Uterus (tissue), 2 donors: ENCODE measurements at regions not wholly inside any gene's neighbourhood (a gene's known extent, or its start where the extent isn't known, plus 50 kb on each side); places are given as distances from the start of the nearest gene placed in this dataset.

ENCODE experiments used
- CTCF ChIP-seq, 4 experiments: fragments of 200-600 bp in 2 of 4; fragments of 450-650 bp in 2 of 4; sonication (generic) in 2 of 4; IDR thresholded peaks; one replicate each; pipeline ENCODE4 v1.5.1; 2016 to 2019; ENCODE audit warnings: antibody characterized with exemption in 4 of 4, mild to moderate bottlenecking in 2 of 4, moderate library complexity in 1 of 4
- POLR2A ChIP-seq, 2 donors: fragments of 450-650 bp; IDR thresholded peaks; one replicate each; pipeline ENCODE4 v1.6.1; 2016; ENCODE audit warnings: antibody characterized with exemption in 2 of 2, mild to moderate bottlenecking in 1 of 2, moderate library complexity in 1 of 2

GRCh38 chr1:166601650-166602278 is 237.5 kb upstream of the POGK start:
- TF ChIP-seq POLR2A (IDR thresholded peaks at IDR 0.05), result no peak
- TF ChIP-seq CTCF (IDR thresholded peaks at IDR 0.05), result no peak
